Fibroblast of lung (primary cell): ENCODE measurements at regions not wholly inside any gene's neighbourhood (a gene's known extent, or its start where the extent isn't known, plus 50 kb on each side); places are given as distances from the start of the nearest gene placed in this dataset.

Experiments used
- DNase-seq, 2 donors: peaks; one replicate each; pipeline versions ENCODE4 v3.0.0 to v3.0.0-alpha.2; 2010; ENCODE audit warnings: low read depth in 2 of 2
- H2AFZ ChIP-seq: 2 replicates; pipeline ENCODE4 v1.5.1; 2012; ENCODE audit warnings: low read length, control low read depth, inconsistent platforms
- H3K27ac ChIP-seq: 2 replicates; pipeline ENCODE4 v1.5.1; 2011; ENCODE audit warnings: low read length, control low read depth; ENCODE audit not compliant: insufficient read depth
- H3K27me3 ChIP-seq: 2 replicates; pipeline ENCODE4 v1.5.1; 2011; ENCODE audit warnings: mild to moderate bottlenecking, low read length; ENCODE audit not compliant: control insufficient read depth, insufficient read depth
- H3K36me3 ChIP-seq: 2 replicates; pipeline ENCODE4 v1.5.1; 2011; ENCODE audit warnings: low read length; ENCODE audit not compliant: control insufficient read depth, insufficient read depth
- H3K4me1 ChIP-seq: 2 replicates; pipeline ENCODE4 v1.5.1; 2011; ENCODE audit warnings: low read length; ENCODE audit not compliant: control insufficient read depth, insufficient read depth; ENCODE audit errors: extremely low read depth
- H3K4me2 ChIP-seq: 2 replicates; pipeline ENCODE4 v1.5.1; 2011; ENCODE audit warnings: low read length, control low read depth; ENCODE audit not compliant: insufficient read depth; ENCODE audit errors: extremely low read depth
- H3K4me3 ChIP-seq, 4 experiments: fragments of 200-600 bp in 1 of 4; sonication (generic) in 1 of 4; replicated peaks in 1 of 4; 2 replicates each; pipeline ENCODE4 v1.5.1; 2011 to 2016; ENCODE audit warnings: low read length in 4 of 4, low read depth in 3 of 4, mild to moderate bottlenecking in 3 of 4, control low read depth in 2 of 4, inconsistent platforms in 1 of 4, mixed read lengths in 1 of 4; ENCODE audit not compliant: insufficient read depth in 1 of 4; ENCODE audit errors: control extremely low read depth in 1 of 4
- H3K79me2 ChIP-seq: 2 replicates; pipeline ENCODE4 v1.5.1; 2012; ENCODE audit warnings: mild to moderate bottlenecking, low read length, inconsistent platforms; ENCODE audit not compliant: control insufficient read depth, insufficient read depth
- H3K9ac ChIP-seq: 2 replicates; pipeline ENCODE4 v1.5.1; 2011; ENCODE audit warnings: mild to moderate bottlenecking, low read length, control low read depth; ENCODE audit not compliant: insufficient read depth
- H3K9me3 ChIP-seq: 2 replicates; pipeline ENCODE4 v1.5.1; 2012; ENCODE audit warnings: low read depth, low read length; ENCODE audit not compliant: control insufficient read depth, insufficient read depth
- H4K20me1 ChIP-seq: 2 replicates; pipeline ENCODE4 v1.5.1; 2011; ENCODE audit warnings: low read length; ENCODE audit not compliant: control insufficient read depth, insufficient read depth; ENCODE audit errors: extremely low read depth
- CTCF ChIP-seq, 2 donors: IDR thresholded peaks in 1 of 2; conservative IDR thresholded peaks in 1 of 2; 1 replicate in 1 of 2; 2 replicates in 1 of 2; pipeline ENCODE4 v1.5.1; 2011 to 2012; ENCODE audit warnings: low read length in 2 of 2, control low read depth in 1 of 2, inconsistent platforms in 1 of 2, low read depth in 1 of 2, mild to moderate bottlenecking in 1 of 2
- EZH2 ChIP-seq: IDR thresholded peaks from 2 replicates; pipeline ENCODE4 v1.5.1; 2012; ENCODE audit warnings: low read length, control low read depth, mild to moderate bottlenecking; ENCODE audit errors: missing control alignments

DNA sequence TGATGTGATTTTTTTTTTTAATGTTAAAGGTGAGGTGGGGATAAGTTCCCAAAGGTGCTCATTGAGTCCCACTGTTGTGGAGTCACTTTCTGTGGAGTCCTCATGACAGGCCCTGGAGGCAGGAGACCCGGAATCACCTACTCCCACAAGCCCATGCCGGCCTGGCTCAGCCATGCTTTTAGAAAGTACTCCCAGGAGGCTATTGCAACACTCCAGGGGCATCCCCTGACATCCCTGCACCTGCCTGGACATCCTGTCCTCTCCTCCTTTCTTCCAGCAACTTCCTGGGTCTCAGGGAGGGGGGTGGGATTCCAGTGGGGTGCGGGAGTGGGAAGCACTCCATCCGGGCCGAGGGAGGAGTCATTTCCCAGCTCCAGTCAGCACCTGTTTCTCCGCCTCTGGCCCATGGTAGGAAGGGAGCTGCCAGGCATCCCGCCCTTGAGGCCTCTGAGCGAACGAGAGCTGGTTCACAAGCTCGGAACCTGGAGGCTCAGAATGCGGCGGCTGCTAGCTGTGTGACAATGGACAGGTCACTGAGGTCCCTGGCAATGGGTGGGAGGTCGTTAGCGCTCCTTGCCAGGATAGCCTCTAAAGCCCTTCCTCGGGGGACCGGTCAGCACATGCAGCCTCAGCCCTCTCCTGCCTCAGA, 163.9 kb upstream of the ID2 start:
- Histone ChIP-seq H3K4me3 (no peak overlapping the region), H2AFZ (no peak overlapping the region), H3K27ac (no peak overlapping the region), H3K9me3 (no peaks in the 10 kb centered on the region), H3K79me2 (no peaks in the 10 kb centered on the region), H3K4me1 (no peaks in the 10 kb centered on the region), H3K9ac (no peak overlapping the region), H4K20me1 (no peaks in the 10 kb centered on the region), H3K36me3 (no peaks in the 10 kb centered on the region), H3K27me3 (no peaks in the 10 kb centered on the region), H3K4me2 (no peak overlapping the region)
- no peak for DNase-seq
- no peak for TF ChIP-seq CTCF (conservative IDR thresholded peaks at IDR 0.05 in 1 of 2, IDR thresholded peaks at IDR 0.05 in 1 of 2; ENCODE audit: low read depth in 1 of 2, low read length in 2 of 2)
- TF ChIP-seq EZH2 = no peak

- TF ChIP-seq CTCF (conservative IDR thresholded peaks at IDR 0.05 in 1 of 2, IDR thresholded peaks at IDR 0.05 in 1 of 2; ENCODE audit: low read depth in 1 of 2, low read length in 2 of 2) = no peak
- no peak for TF ChIP-seq EZH2
- no peaks in the 10 kb centered on the region for H3K9me3 ChIP-seq
- no peaks in the 10 kb centered on the region for H3K27me3 ChIP-seq
- no peaks in the 10 kb centered on the region for H3K4me1 ChIP-seq
- H3K79me2 ChIP-seq = no peaks in the 10 kb centered on the region
- H2AFZ ChIP-seq = no peak overlapping the region
- H3K27ac ChIP-seq = no peak overlapping the region
- no peaks in the 10 kb centered on the region for H3K36me3 ChIP-seq
- DNase-seq = no peak
- no peak overlapping the region for H3K4me3 ChIP-seq
- H3K9ac ChIP-seq = no peak overlapping the region
- no peak overlapping the region for H3K4me2 ChIP-seq
- H4K20me1 ChIP-seq = no peaks in the 10 kb centered on the region
These were observed 162.7 kb upstream of the ID2 start for GRCh38 chr2:8518979-8519668.

GRCh38 chr2:8520791-8521344, 161.0 kb upstream of the ID2 start:
- TF ChIP-seq EZH2 = no peak
- TF ChIP-seq CTCF (conservative IDR thresholded peaks at IDR 0.05 in 1 of 2, IDR thresholded peaks at IDR 0.05 in 1 of 2; ENCODE audit: low read depth in 1 of 2, low read length in 2 of 2) = no peak
- H3K4me1 ChIP-seq = no peaks in the 10 kb centered on the region
- H3K27ac ChIP-seq = no peak overlapping the region
- H3K9ac ChIP-seq = no peak overlapping the region
- no peak overlapping the region for H3K4me3 ChIP-seq
- H3K36me3 ChIP-seq = no peaks in the 10 kb centered on the region
- H2AFZ ChIP-seq = no peak overlapping the region
- no peaks in the 10 kb centered on the region for H3K27me3 ChIP-seq
- H3K79me2 ChIP-seq = no peaks in the 10 kb centered on the region
- H4K20me1 ChIP-seq = no peaks in the 10 kb centered on the region
- DNase-seq = no peak
- no peak overlapping the region for H3K4me2 ChIP-seq
- H3K9me3 ChIP-seq = no peaks in the 10 kb centered on the region
